ENCODE measurements at regions not wholly inside any gene's neighbourhood (a gene's known extent, or its start where the extent isn't known, plus 50 kb on each side); places are given as distances from the start of the nearest gene placed in this dataset.

DNA sequence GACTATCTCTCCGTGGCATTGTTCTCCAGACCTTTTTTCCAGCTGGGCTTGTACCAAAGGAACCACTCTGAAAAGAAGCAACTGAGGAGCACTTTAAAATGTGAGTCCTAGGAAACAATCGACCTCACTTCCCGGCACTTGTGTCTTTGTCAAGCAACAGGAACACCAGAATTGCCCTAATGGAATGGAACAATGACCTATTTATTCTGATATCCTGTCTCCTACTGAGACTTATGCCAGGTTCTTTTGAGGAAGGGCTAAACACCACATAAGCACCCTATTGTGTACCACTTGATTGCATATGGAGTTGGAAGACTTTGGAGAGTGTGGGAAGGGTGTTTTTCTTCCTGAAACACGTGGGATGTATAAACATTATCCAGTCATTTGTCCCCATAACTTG lies 56.8 kb upstream of the TGFBR2 start:
- TF ChIP-seq CTCF (IDR thresholded peaks at IDR 0.05; ENCODE audit: low read depth, low read length, poor library complexity, severe bottlenecking) (no peak), EZH2phosphoT487 (IDR thresholded peaks at IDR 0.05; ENCODE audit: borderline replicate concordance, low read length) (no peak)

Data from DOHH2 (cell line).